OCI-LY3 (cell line): ENCODE measurements at regions not wholly inside any gene's neighbourhood (a gene's known extent, or its start where the extent isn't known, plus 50 kb on each side); places are given as distances from the start of the nearest gene placed in this dataset.

Experiments used
- H2AFZ ChIP-seq: fragments of 200-600, 300-600 bp; shearing (Covaris generic); 2 replicates; pipeline ENCODE4 v1.6.0; 2014; ENCODE audit warnings: antibody characterized with exemption, low read depth, low read length
- H3K27ac ChIP-seq: fragments of 200-600, 300-600 bp; sonication (generic); 2 replicates; pipeline ENCODE4 v1.5.1; 2014; ENCODE audit warnings: mild to moderate bottlenecking, low read length, moderate library complexity, mixed read lengths
- H3K27me3 ChIP-seq: fragments of 200-600, 300-600 bp; sonication (generic); 2 replicates; pipeline ENCODE4 v1.6.1; 2014; ENCODE audit warnings: low read depth, low read length, mixed read lengths
- H3K36me3 ChIP-seq: fragments of 200-600, 300-600 bp; sonication (generic); replicated peaks from 2 replicates; pipeline ENCODE3; 2014; ENCODE audit warnings: low read depth, low read length, mixed read lengths
- H3K4me1 ChIP-seq: fragments of 300-600, 200-600 bp; sonication (generic); 2 replicates; pipeline ENCODE4 v1.6.1; 2014; ENCODE audit warnings: low read length, mixed read lengths
- H3K4me2 ChIP-seq: fragments of 200-600, 300-600 bp; sonication (generic); 2 replicates; pipeline ENCODE4 v1.6.1; 2014; ENCODE audit warnings: low read length, mixed read lengths
- H3K4me3 ChIP-seq: fragments of 300-600, 200-600 bp; sonication (generic); 2 replicates; pipeline ENCODE4 v1.5.1; 2014; ENCODE audit warnings: antibody characterized with exemption, mild to moderate bottlenecking, low read length, moderate library complexity
- H3K79me2 ChIP-seq: fragments of 300-600, 200-600 bp; shearing (Covaris generic); 2 replicates; pipeline ENCODE4 v1.6.1; 2014; ENCODE audit warnings: mild to moderate bottlenecking, low read length, mixed read lengths
- H3K9ac ChIP-seq: fragments of 300-600, 200-600 bp; shearing (Covaris generic); 2 replicates; pipeline ENCODE4 v1.6.0; 2014; ENCODE audit warnings: mild to moderate bottlenecking, low read length, moderate library complexity
- H3K9me3 ChIP-seq: fragments of 200-600, 300-600 bp; shearing (Covaris generic); 2 replicates; pipeline ENCODE4 v1.6.1; 2014; ENCODE audit warnings: low read length, mixed read lengths; ENCODE audit not compliant: insufficient read depth
- H4K20me1 ChIP-seq: fragments of 200-600, 300-600 bp; sonication (generic); 2 replicates; pipeline ENCODE4 v1.6.1; 2016; ENCODE audit warnings: low read length, mixed read lengths; ENCODE audit not compliant: insufficient read depth
- EZH2phosphoT487 ChIP-seq: fragments of 200-600 bp; shearing (Covaris generic); IDR thresholded peaks from 2 replicates; pipeline ENCODE4 v1.6.1; 2018; ENCODE audit warnings: antibody characterized with exemption, mixed run types, low read depth
- TF ChIP-seq, protein P1 (sequence below): fragments of 200-600, 300-600 bp; sonication (generic); IDR thresholded peaks from 2 replicates; pipeline ENCODE4 v1.5.1; 2014; ENCODE audit warnings: antibody characterized with exemption, low read length, low read depth

DNA sequence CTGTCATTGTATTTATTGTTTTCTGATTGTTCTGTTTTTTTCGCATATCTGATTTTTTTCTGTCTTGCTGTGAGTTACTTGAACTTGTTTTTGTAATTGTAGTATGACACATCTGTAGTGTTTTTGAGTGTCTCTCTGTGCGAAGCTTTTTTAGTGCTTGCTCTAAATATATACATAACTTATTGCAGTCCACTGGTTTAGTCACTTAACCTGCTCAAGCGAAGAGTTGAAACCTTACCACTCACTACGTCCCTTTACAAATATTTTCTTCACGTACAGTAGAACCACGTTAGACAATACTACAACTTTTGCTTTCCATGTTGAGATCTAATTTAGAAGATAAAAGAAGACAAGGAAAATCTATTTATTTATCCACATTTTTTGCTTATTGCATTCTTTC, 713.0 kb upstream of the GRM7 start:
- Histone ChIP-seq H2AFZ (no peak overlapping the region), H3K79me2 (no peaks in the 10 kb centered on the region), H4K20me1 (no peaks in the 10 kb centered on the region), H3K9ac (no peak overlapping the region), H3K4me1 (peaks cover 17% of the 10 kb centered on the region), H3K27ac (no peak overlapping the region), H3K4me3 (no peak overlapping the region), H3K9me3 (no peaks in the 10 kb centered on the region), H3K27me3 (no peaks in the 10 kb centered on the region), H3K4me2 (no peak overlapping the region), H3K36me3 (no peaks in the 10 kb centered on the region)
- TF ChIP-seq, protein P1, sequence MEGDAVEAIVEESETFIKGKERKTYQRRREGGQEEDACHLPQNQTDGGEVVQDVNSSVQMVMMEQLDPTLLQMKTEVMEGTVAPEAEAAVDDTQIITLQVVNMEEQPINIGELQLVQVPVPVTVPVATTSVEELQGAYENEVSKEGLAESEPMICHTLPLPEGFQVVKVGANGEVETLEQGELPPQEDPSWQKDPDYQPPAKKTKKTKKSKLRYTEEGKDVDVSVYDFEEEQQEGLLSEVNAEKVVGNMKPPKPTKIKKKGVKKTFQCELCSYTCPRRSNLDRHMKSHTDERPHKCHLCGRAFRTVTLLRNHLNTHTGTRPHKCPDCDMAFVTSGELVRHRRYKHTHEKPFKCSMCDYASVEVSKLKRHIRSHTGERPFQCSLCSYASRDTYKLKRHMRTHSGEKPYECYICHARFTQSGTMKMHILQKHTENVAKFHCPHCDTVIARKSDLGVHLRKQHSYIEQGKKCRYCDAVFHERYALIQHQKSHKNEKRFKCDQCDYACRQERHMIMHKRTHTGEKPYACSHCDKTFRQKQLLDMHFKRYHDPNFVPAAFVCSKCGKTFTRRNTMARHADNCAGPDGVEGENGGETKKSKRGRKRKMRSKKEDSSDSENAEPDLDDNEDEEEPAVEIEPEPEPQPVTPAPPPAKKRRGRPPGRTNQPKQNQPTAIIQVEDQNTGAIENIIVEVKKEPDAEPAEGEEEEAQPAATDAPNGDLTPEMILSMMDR: no peak
- no peak for TF ChIP-seq EZH2phosphoT487

DNA sequence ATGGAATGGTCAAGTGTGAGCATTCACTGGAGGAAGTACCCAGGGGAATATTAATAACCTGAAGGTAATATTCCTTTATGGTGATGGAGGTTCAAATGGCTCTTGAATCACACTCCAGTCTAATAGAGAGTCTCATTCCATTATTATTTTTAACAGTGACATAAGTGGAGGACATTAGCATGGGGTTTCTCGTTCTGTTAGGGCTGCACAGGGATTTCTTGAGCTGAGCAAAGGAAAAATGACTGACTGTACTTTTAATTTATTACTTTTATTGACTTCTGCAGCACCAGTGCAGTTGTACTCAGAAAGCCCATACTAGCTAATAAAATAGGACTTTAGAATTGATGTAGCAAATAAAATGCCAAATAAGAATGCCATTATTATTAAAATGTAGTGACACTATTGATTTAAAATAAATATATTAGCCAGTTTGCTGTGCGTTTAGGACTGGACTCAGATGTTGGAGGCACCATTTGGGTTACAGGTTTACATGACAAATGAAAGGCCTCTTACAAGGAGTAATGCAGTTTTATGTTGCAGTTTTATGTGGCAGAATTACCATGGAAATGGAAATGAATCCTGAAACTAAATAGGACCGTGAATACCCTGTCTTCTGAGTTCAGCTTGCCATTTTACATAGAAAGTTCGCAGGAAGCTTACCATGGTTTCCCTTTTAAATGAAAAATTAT, 705.1 kb upstream of the GRM7 start:
- TF ChIP-seq EZH2phosphoT487: no peak
- TF ChIP-seq, protein P1: no peak
- H2AFZ ChIP-seq: no peak overlapping the region
- H3K9ac ChIP-seq: no peak overlapping the region
- no peak overlapping the region for H3K27ac ChIP-seq
- H3K4me3 ChIP-seq: no peak overlapping the region
- no peaks in the 10 kb centered on the region for H3K79me2 ChIP-seq
- H3K4me2 ChIP-seq: no peak overlapping the region
- no peaks in the 10 kb centered on the region for H3K4me1 ChIP-seq
- H4K20me1 ChIP-seq: no peaks in the 10 kb centered on the region
- no peaks in the 10 kb centered on the region for H3K9me3 ChIP-seq
- H3K36me3 ChIP-seq: no peaks in the 10 kb centered on the region
- H3K27me3 ChIP-seq: no peaks in the 10 kb centered on the region

DNA sequence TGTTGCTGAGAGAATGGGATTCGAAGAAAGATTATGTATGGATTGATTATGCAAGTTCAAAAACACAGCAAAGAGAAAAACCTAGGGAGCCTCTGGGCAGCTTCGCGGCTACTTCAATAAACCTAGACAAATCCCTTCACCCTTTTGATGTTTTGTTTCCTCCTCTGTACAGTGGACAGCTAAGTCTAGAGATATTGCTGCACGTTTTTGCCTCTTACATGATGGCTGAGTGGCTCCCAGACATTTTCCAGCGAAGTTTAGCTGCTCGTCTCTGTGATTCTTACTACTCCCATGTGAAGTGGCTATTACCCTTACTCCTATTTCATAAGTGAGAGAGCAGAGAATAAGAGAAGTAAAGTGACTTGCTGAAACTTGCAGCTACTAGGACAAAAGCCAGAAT, 695.0 kb upstream of the GRM7 start:
- no peak overlapping the region for H3K4me2 ChIP-seq
- no peak overlapping the region for H3K9ac ChIP-seq
- no peak overlapping the region for H3K4me3 ChIP-seq
- H3K27me3 ChIP-seq: no peaks in the 10 kb centered on the region
- H3K79me2 ChIP-seq: no peaks in the 10 kb centered on the region
- peaks cover 4% of the 10 kb centered on the region; the same call in 1 of the 2 replicates for H3K9me3 ChIP-seq
- no peak overlapping the region for H3K27ac ChIP-seq
- no peak overlapping the region for H2AFZ ChIP-seq
- H4K20me1 ChIP-seq: no peaks in the 10 kb centered on the region
- peaks cover 16% of the 10 kb centered on the region for H3K4me1 ChIP-seq
- H3K36me3 ChIP-seq: peaks cover 12% of the 10 kb centered on the region
- TF ChIP-seq, protein P1: no peak
- no peak for TF ChIP-seq EZH2phosphoT487

DNA sequence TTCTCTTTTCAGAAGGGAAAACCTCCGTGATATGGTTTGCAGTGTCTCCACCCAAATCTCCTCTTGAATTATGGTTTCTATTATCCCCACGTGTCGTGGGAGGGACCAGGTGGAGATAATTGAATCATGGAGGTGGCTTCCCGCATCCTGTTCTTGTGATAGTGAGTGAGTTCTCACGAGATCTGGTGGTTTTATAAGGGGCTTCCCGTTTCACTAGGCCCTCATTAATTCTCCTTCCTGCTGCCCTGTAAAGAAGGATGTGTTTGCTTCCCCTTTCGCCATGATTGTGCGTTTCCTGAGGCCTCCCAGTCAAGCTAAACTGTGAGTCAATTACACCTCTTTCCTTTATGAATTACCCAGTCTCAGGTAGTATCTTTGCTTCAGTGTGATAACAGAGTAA, 692.7 kb upstream of the GRM7 start:
- Histone ChIP-seq H2AFZ (no peak overlapping the region; the same call in 1 of the 2 replicates), H3K27ac (peak overlapping the region; percentile 17; the same call in 1 of the 2 replicates), H3K79me2 (no peaks in the 10 kb centered on the region), H3K27me3 (no peaks in the 10 kb centered on the region), H3K36me3 (peaks cover 12% of the 10 kb centered on the region), H4K20me1 (no peaks in the 10 kb centered on the region), H3K9ac (no peak overlapping the region), H3K4me1 (peaks cover 16% of the 10 kb centered on the region), H3K4me3 (no peak overlapping the region), H3K4me2 (peak overlapping the region; percentile 14; the same call in 1 of the 2 replicates), H3K9me3 (peaks cover 4% of the 10 kb centered on the region; the same call in 1 of the 2 replicates)
- TF ChIP-seq, protein P1: no peak
- TF ChIP-seq EZH2phosphoT487: no peak
